Urothelium cell line (cell line): ENCODE measurements at regions not wholly inside any gene's neighbourhood (a gene's known extent, or its start where the extent isn't known, plus 50 kb on each side); places are given as distances from the start of the nearest gene placed in this dataset.

ENCODE experiments used
- DNase-seq: peaks from one replicate; pipeline ENCODE4 v3.0.0; 2011; ENCODE audit warnings: low spot score, mixed read lengths
- FAIRE-seq: peaks from 2 replicates; lab custom pipeline; 2011; peaks lifted over from hg19 to GRCh38; lab: Jason Lieb, UNC

- DNase-seq: no peak
- no peak for FAIRE-seq
Observed at GRCh38 chr9:18018221-18018620, 439.4 kb downstream of the SH3GL2 start.

GRCh38 chr9:18018661-18019060 lies 439.8 kb downstream of the SH3GL2 start:
- FAIRE-seq (no peak), DNase-seq (no peak)

- FAIRE-seq (no peak), DNase-seq (no peak)
Observed at GRCh38 chr9:18020121-18020745, 441.4 kb downstream of the SH3GL2 start.

GRCh38 chr9:18022642-18023041 lies 443.8 kb downstream of the SH3GL2 start:
- FAIRE-seq (no peak), DNase-seq (no peak)

GRCh38 chr9:18023332-18023731 lies 444.5 kb downstream of the SH3GL2 start:
- no peak for FAIRE-seq

GRCh38 chr9:18032636-18033035 lies 441.3 kb upstream of the ADAMTSL1 start:
- no peak for DNase-seq
- no peak for FAIRE-seq

More at GRCh38 chr9:18023332-18023731, 444.5 kb downstream of the SH3GL2 start:
- DNase-seq: no peak

GRCh38 chr9:18036422-18037187 lies 437.3 kb upstream of the ADAMTSL1 start:
- FAIRE-seq (no peak), DNase-seq (no peak)

GRCh38 chr9:18037981-18038380 lies 436.0 kb upstream of the ADAMTSL1 start:
- no peak for FAIRE-seq
- no peak for DNase-seq

GRCh38 chr9:18040327-18040726 lies 433.6 kb upstream of the ADAMTSL1 start:
- DNase-seq (no peak), FAIRE-seq (no peak)

GRCh38 chr9:18043978-18044377 lies 430.0 kb upstream of the ADAMTSL1 start:
- DNase-seq: no peak
- FAIRE-seq: no peak

GRCh38 chr9:18045326-18045725 lies 428.6 kb upstream of the ADAMTSL1 start:
- FAIRE-seq: no peak
- DNase-seq: no peak

- FAIRE-seq (no peak), DNase-seq (no peak)
Observed at GRCh38 chr9:18046068-18046467, 427.9 kb upstream of the ADAMTSL1 start.

- FAIRE-seq (no peak), DNase-seq (no peak)
Observed at GRCh38 chr9:18051638-18052037, 422.3 kb upstream of the ADAMTSL1 start.

GRCh38 chr9:18052060-18052459 lies 421.9 kb upstream of the ADAMTSL1 start:
- no peak for FAIRE-seq
- no peak for DNase-seq

GRCh38 chr9:18056269-18056992 lies 417.5 kb upstream of the ADAMTSL1 start:
- no peak for FAIRE-seq

GRCh38 chr9:18056993-18057369 lies 417.0 kb upstream of the ADAMTSL1 start:
- FAIRE-seq: no peak
- no peak for DNase-seq

More at GRCh38 chr9:18056269-18056992, 417.5 kb upstream of the ADAMTSL1 start:
- DNase-seq: no peak

- DNase-seq (no peak), FAIRE-seq (no peak)
Observed at GRCh38 chr9:18058564-18059442, 415.1 kb upstream of the ADAMTSL1 start.

GRCh38 chr9:18059447-18059846 lies 414.5 kb upstream of the ADAMTSL1 start:
- no peak for FAIRE-seq

GRCh38 chr9:18060269-18060934 lies 413.6 kb upstream of the ADAMTSL1 start:
- DNase-seq (no peak), FAIRE-seq (no peak)

More at GRCh38 chr9:18059447-18059846, 414.5 kb upstream of the ADAMTSL1 start:
- DNase-seq: no peak

- FAIRE-seq: no peak
Observed at GRCh38 chr9:18061332-18061731, 412.6 kb upstream of the ADAMTSL1 start.

More at GRCh38 chr9:18061332-18061731, 412.6 kb upstream of the ADAMTSL1 start:
- no peak for DNase-seq
